Ectodermal cell (in vitro differentiated cells): ENCODE measurements at regions not wholly inside any gene's neighbourhood (a gene's known extent, or its start where the extent isn't known, plus 50 kb on each side); places are given as distances from the start of the nearest gene placed in this dataset.
"Not testable (repeated sequence)": the region's sequence is repeated elsewhere in the genome, so short reads cannot be mapped to it uniquely, and the experiment has no call there.

Experiments
- H3K27ac ChIP-seq: 2 replicates; pipeline ENCODE4 v1.7.0; 2013; ENCODE audit warnings: mild to moderate bottlenecking, low read depth, low read length; ENCODE audit not compliant: insufficient read depth, poor library complexity, severe bottlenecking
- H3K27me3 ChIP-seq: 2 replicates; pipeline ENCODE4 v1.7.0; 2013; ENCODE audit warnings: mild to moderate bottlenecking, low read length; ENCODE audit not compliant: insufficient read depth, control insufficient read depth, poor library complexity, severe bottlenecking
- H3K36me3 ChIP-seq: one replicate; pipeline ENCODE4 v1.7.0; 2013; ENCODE audit warnings: low read length; ENCODE audit not compliant: control insufficient read depth, insufficient read depth
- H3K4me1 ChIP-seq: one replicate; pipeline ENCODE4 v1.7.0; 2013; ENCODE audit warnings: low read length; ENCODE audit not compliant: control insufficient read depth, insufficient read depth
- H3K4me3 ChIP-seq: 2 replicates; pipeline ENCODE4 v1.7.0; 2013; ENCODE audit warnings: low read depth, low read length, control low read depth; ENCODE audit not compliant: insufficient read depth
- H3K9me3 ChIP-seq: 2 replicates; pipeline ENCODE4 v1.7.0; 2013; ENCODE audit warnings: mild to moderate bottlenecking, low read length, moderate library complexity; ENCODE audit not compliant: control insufficient read depth
- WGBS, 2 experiments: methylation state at CpG; one replicate each; pipeline ENCODE4 v1.1.7; 2013; ENCODE audit warnings: missing lambda C conversion rate in 2 of 2; 5-methylcytosine and 5-hydroxymethylcytosine counted together

DNA sequence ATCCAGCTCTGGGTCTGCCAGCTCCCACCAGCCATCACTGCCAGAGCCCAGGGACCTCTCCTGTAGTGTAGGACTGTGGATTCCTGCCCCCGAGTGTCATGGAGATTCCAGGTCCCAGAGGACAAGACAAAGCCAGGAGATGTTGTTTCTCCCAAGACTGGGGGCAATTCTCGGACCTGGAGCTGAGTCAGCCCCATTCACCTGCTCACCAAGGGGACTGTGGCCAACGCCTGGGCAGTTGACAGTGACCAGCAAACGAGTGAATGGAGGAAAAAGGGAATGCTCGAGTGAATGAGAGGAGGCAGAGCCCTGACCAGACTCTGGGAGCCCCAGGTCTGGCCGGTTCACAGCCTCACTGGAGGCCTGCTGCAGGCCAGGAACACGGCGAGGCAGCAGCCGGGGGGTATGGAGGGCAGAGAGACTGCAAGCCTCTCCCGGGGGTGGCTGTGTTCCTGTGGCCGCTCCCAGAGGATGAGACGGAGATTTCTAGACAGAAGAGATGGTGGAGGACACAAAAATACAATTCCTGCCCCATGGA, 61.3 kb upstream of the PRR5 start:
- 89% methylated on average over 12 of the region's 12 CpGs for WGBS, 2 experiments
- Histone ChIP-seq H3K36me3 (no peaks in the 10 kb centered on the region), H3K4me3 (no peak overlapping the region), H3K27me3 (no peaks in the 10 kb centered on the region), H3K9me3 (no peaks in the 10 kb centered on the region), H3K27ac (no peak overlapping the region), H3K4me1 (peaks cover 4% of the 10 kb centered on the region)

DNA sequence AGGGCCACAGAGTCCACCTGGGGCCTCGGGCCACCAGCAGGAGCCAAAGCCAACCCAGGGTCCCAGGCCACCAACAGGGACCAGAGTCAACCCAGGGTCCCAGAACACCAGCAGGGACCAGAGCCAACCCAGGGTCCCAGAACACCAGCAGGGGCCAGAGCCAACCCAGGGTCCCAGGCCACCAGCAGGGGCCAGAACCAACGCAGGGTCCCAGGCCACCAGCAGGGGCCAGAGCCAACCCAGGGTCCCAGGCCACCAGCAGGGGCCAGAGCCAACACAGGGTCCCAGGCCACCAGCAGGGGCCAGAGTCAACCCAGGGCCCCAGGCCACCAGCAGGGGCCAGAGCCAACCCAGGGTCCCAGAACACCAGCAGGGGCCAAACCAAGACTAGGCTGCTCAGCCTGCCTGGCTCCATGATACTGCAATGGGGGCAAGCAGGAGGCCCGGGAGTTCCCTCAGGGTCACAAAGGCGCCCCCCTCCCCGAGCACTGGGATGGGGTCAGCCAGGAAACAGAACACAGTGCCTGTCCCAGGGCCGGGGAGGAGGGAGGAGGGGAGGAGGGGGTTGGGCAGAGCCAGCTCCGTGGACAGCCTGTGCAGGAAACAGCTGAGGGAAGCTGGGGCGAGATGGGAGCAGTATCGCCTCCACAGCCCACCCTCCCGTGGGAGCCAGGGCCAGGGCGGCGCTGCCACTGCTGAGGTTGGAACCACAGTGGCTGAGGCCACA, 62.0 kb upstream of the PRR5 start:
- 82 to 86% methylated on average over 12 of the region's 12 CpGs for WGBS, 2 experiments
- H3K36me3 ChIP-seq = no peaks in the 10 kb centered on the region
- H3K27ac ChIP-seq = no peak overlapping the region
- H3K4me1 ChIP-seq = peaks cover 4% of the 10 kb centered on the region
- H3K4me3 ChIP-seq = no peak overlapping the region
- H3K27me3 ChIP-seq = no peaks in the 10 kb centered on the region
- H3K9me3 ChIP-seq = no peaks in the 10 kb centered on the region

DNA sequence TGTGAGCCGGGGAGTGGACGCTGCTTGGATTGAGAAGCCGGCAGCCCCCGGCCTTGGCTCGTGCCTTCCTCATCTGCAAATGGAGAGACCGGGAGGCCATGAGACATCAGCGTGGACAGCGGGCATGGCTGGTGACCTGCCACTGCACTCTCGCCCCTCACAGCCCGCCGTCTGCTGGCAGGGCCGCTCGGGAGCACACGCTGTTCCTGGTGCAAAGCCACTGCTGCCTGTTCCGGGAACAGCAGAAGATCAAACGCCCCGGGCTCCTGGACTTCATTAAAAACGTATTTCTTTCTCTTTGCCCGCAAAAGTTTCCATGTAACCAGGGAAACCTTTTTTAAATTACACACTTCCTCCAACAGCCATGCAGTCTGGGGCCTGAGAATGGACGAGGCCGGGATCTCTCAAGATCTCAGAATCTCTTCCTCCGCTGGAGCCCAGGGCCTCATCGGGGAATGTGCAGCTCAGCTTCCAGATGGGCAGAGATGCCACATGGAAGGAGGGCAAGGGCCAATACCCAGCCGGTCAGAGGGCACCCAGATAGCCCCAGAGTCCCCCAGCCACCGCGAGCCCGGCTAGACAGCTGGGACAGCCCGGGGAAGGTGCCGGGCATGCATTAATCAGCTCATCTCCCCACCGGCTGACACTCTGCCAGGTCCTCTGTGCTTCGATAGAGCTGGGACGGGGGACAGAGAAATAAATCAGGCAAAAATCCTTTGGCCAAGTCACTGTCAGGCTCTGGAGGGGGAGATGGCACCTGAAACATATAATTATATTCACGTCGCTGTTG, 62.8 kb upstream of the PRR5 start:
- peaks cover 4% of the 10 kb centered on the region for H3K4me1 ChIP-seq
- 94% methylated on average over 34 of the region's 34 CpGs for WGBS, 2 experiments
- H3K27ac ChIP-seq = no peak overlapping the region
- no peaks in the 10 kb centered on the region for H3K27me3 ChIP-seq
- no peaks in the 10 kb centered on the region for H3K36me3 ChIP-seq
- H3K9me3 ChIP-seq = no peaks in the 10 kb centered on the region
- H3K4me3 ChIP-seq = no peak overlapping the region

DNA sequence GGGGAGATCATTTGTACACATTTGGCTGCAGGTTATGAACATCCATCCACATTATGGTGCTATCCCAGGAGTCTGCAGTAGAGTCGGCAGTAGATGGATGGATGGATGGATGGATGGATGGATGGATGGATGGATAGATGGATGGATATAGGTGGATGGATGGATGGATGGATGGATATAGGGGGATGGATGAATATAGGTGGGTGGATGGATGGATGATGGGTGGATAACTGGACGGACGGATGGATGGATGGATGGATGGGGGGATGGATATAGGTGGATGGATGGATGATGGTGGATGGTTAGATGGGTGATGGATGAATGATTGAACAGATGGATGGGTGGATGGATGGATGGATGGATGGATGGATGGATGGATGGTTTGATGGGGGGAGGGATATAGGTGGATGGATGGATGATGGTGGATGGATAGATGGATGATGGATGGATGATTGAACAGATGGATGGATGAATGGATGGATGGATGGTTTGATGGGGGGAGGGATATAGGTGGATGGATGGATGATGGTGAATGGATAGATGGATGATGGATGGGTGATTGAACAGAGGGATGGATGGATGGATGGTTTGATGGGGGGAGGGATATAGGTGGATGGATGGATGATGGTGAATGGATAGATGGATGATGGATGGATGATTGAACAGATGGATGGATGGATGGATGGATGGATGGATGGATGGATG, 65.3 kb upstream of the PRR5 start:
- H3K9me3 ChIP-seq, H3K36me3 ChIP-seq, H3K27me3 ChIP-seq, H3K4me3 ChIP-seq, H3K27ac ChIP-seq, H3K4me1 ChIP-seq: not testable (repeated sequence)
- 91 to 95% methylated on average over 3 of the region's 3 CpGs for WGBS, 2 experiments

DNA sequence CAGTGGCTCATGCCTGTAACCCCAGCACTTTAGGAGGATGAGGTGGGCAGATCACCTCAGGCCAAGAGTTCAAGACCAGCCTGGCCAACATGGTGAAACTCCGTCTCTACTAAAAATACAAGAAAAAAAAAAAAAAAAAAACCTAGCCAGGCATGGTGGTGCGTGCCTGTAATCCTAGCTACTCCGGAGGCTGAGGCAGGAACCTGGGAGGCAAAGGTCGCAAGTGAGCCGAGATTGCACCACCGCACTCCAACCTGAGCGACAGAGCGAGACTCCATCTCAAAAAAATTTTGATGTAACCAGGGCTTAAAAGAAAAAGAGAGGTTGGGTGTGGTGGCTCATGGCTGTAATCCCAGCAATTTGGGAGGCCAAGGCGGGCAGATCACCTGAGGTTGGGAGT, 66.4 kb upstream of the PRR5 start:
- not testable (repeated sequence) for H3K27ac ChIP-seq, H3K9me3 ChIP-seq, H3K36me3 ChIP-seq, H3K27me3 ChIP-seq, H3K4me1 ChIP-seq, H3K4me3 ChIP-seq
- 91 to 92% methylated on average over 9 of the region's 9 CpGs for WGBS, 2 experiments

DNA sequence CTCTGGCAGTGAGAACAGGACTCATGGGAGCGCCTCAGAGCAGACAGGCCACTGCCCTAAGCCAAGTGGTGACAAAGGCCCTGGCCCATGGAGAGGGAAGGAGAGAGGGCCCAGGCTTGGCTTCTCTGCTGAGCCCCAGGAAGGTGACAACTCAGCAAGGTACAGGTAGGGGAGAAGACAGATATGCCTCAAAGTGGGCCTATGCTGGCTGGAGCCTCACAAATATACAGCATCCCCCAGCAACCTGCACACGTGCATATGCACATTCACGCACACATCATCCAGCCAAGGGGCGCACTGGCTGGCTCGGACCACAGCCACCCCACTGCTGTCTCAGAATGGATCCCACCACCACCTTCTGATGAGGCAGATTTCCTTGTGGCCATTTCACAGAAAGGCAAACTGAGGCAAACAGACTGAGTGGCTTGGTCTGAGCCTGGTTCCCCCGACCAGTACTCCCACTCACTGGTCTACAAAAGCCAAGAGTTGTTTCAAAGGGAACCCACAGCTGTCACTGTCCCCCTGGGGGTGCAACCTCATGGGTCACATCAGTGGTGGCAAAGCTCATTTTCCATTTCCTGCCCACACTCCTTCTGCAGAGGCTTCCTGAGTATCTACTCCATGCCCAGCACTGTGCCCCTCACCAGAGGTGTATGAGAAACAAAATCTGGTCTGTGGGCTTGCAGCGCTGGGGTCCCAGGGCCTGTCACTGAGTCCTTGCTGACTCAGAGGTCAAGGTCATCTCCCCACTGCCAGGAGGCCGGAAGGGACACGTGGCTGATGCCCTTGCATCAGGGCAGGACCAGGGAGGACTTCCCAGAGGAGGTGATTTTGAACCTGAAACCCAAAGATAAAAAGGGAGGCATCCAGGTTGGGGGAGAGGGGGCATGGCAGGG, 67.3 kb upstream of the PRR5 start:
- H3K27me3 ChIP-seq = no peaks in the 10 kb centered on the region
- H3K4me3 ChIP-seq = no peak overlapping the region
- no peaks in the 10 kb centered on the region for H3K9me3 ChIP-seq
- WGBS, 2 experiments = 80 to 82% methylated on average over 9 of the region's 9 CpGs
- no peaks in the 10 kb centered on the region for H3K4me1 ChIP-seq
- no peak overlapping the region for H3K27ac ChIP-seq
- H3K36me3 ChIP-seq = no peaks in the 10 kb centered on the region

DNA sequence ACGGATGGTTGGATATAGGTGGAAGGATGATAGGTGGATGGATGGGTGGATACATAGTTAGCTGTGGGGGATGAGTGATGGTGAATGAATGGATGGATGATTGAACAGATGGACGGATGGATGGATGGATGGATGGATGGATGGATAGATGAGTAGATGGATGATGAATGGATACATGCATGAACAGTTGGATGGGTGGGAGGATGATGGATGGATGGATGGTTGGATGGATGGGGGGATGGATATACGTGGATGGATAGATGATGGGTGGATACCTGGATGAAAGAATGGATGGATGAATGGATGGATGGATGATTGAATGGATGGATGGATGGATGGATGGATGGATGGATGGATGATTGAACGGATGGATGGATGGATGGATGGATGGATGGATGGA, 68.4 kb upstream of the PRR5 start:
- Histone ChIP-seq H3K4me3 (no peak overlapping the region), H3K27ac (no peak overlapping the region), H3K27me3 (no peaks in the 10 kb centered on the region), H3K4me1 (no peaks in the 10 kb centered on the region), H3K36me3 (no peaks in the 10 kb centered on the region), H3K9me3 (no peaks in the 10 kb centered on the region)
- 83 to 87% methylated on average over 4 of the region's 4 CpGs for WGBS, 2 experiments

DNA sequence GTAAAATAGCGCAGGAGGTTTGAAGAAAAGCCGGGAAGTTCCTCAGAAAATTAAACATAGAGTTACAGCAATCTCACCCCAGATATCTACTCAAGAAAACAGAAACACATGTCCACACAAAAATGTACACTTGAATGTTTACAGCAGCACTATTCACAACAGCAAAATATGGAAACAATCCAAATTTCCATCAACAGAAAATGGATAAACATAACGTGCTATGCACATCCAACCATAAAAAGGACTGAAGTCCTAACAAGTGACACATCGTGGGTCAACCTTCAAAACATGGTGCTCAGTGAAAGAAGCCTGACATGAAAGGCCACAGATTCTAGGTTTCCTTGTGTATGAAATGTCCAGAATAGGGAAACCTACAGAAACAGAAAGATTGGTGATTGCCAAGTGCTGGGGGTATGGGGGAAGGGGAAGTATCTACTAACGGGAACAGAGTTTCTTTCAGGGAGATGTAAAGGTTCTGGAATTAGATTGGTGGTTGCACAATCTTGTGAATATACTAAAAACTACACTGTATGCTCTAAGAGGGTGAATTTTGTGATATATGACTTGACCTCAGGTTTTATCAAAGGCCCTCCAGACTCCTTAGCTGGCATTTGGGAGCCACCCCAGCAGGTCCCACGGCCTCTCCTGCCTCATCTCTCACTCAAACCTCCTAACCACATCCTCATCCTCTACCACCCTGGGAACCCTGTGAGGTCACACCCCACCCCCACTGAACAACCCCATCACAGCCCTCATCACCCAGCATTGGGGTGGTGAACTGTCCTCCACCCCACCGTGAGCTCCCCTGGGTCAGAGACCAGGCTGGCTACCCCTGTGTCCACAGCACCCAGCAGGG, 69.2 kb upstream of the PRR5 start:
- no peak overlapping the region for H3K27ac ChIP-seq

DNA sequence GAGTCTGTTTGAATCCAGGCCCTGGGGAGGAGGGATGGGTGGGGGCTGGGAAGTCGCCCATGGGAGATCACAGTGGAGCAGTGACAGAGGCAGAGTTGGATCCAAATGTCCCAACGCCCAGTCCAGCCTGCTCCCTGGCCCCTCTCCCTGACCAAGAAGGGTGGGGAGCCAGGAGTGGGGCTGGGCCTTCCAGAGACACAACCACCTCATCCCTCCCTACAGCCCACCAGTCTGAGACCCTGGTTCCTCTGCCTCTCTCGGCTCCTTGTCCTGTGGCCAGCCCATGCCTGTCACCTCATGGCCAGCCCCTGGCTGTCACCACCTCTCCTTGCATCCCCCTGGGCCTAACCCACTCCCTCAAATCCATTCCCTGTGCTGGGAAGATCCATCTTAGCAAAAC, 71.2 kb upstream of the PRR5 start:
- Histone ChIP-seq H3K27me3 (peaks cover 4% of the 10 kb centered on the region), H3K4me1 (peaks cover 3% of the 10 kb centered on the region), H3K27ac (no peak overlapping the region), H3K9me3 (no peaks in the 10 kb centered on the region), H3K4me3 (no peak overlapping the region), H3K36me3 (no peaks in the 10 kb centered on the region)
- 77 to 97% methylated on average over 3 of the region's 3 CpGs for whole genome bisulfite sequencing, 2 experiments

More for the DNA sequence above, 69.2 kb upstream of the PRR5 start:
- Histone ChIP-seq H3K27me3 (no peaks in the 10 kb centered on the region), H3K36me3 (no peaks in the 10 kb centered on the region), H3K4me3 (no peak overlapping the region), H3K9me3 (no peaks in the 10 kb centered on the region), H3K4me1 (no peaks in the 10 kb centered on the region)
- WGBS, 2 experiments = 92 to 93% methylated on average over 7 of the region's 7 CpGs
